ENCODE measurements at regions not wholly inside any gene's neighbourhood (a gene's known extent, or its start where the extent isn't known, plus 50 kb on each side); places are given as distances from the start of the nearest gene placed in this dataset.

DNA sequence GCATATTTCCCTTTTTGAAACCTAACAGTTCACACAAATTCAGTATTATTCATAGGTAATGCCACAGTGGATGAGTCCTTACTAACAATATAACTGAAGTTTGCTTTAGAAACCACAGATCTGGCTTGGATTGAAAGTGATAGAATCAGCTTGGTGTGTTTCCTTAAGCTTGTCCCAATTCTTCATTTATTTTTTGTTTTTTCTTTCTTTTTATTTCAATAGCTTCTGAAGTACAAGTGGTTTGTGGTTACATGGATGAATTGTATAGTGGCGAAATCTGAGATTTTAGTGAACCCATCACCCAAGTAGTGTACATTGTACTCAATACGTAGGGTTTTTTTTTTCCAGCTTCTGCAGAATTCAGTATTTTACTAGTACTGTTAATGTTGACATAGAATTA lies 518.2 kb upstream of the SEMA3D start:
- no peak overlapping the region for H3K4me3 ChIP-seq (ENCODE audit: low read depth, low read length)
- no peak for TF ChIP-seq CTCF (IDR thresholded peaks at IDR 0.05; ENCODE audit: insufficient read depth, low read length, severe bottlenecking)
- no peak for DNase-seq (ENCODE audit: low read depth)
- H3K36me3 ChIP-seq (ENCODE audit: control insufficient read depth, insufficient read depth, low read length): no peaks in the 10 kb centered on the region
- no peak for FAIRE-seq
- no peaks in the 10 kb centered on the region for H3K27me3 ChIP-seq (ENCODE audit: control insufficient read depth, insufficient read depth, low read length)

- no peak for TF ChIP-seq CTCF (IDR thresholded peaks at IDR 0.05; ENCODE audit: insufficient read depth, low read length, severe bottlenecking)
- no peak for FAIRE-seq
These were observed 516.6 kb upstream of the SEMA3D start for GRCh38 chr7:85703251-85704010.

DNA sequence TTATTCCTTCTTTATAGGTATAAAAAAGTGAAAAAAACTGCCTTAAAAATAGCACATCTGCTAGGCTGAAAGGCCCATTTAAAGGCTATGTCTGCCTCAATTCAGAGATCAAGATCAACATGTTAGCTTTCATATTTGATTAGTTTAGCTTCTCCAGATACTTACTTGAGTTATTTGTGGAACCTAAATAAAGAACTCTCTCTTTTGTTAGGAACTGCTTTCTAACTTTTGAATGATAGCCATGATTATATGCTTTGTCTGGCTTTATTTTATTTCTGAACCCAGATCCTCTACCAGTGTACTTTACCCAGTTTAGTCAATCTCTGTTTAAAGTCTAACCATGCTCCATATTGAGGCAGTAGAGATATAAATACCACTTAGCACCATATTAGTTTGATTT lies 515.5 kb upstream of the SEMA3D start:
- H3K4me3 ChIP-seq (ENCODE audit: low read depth, low read length): no peak overlapping the region
- FAIRE-seq: no peak
- TF ChIP-seq CTCF (IDR thresholded peaks at IDR 0.05; ENCODE audit: insufficient read depth, low read length, severe bottlenecking): no peak

More at GRCh38 chr7:85703251-85704010, 516.6 kb upstream of the SEMA3D start:
- no peak for DNase-seq (ENCODE audit: low read depth)
- Histone ChIP-seq H3K36me3 (ENCODE audit: control insufficient read depth, insufficient read depth, low read length) (no peaks in the 10 kb centered on the region), H3K27me3 (ENCODE audit: control insufficient read depth, insufficient read depth, low read length) (no peaks in the 10 kb centered on the region), H3K4me3 (ENCODE audit: low read depth, low read length) (no peak overlapping the region)

DNA sequence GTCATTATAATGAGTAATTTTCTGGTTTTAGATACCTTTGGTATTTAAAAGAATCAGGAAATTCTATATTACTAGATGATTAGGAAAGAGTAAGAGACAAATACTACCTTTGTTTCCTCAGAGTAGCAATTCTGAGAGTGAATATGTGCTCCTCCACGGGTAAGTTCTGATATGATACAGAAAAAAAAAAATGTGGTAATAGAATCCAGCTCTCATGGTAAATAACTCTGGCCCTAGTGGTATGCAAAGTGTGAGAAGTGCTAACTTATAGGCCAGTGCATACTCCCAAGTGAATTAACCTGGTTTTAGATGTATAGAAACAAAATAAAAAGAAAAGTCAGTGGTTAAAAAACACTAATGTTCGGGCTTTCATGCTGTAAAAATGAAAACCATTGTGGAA lies 512.6 kb upstream of the SEMA3D start:
- H3K27me3 ChIP-seq (ENCODE audit: control insufficient read depth, insufficient read depth, low read length): no peaks in the 10 kb centered on the region
- H3K4me3 ChIP-seq (ENCODE audit: low read depth, low read length): no peak overlapping the region
- no peak for DNase-seq (ENCODE audit: low read depth)
- H3K36me3 ChIP-seq (ENCODE audit: control insufficient read depth, insufficient read depth, low read length): no peaks in the 10 kb centered on the region
- no peak for TF ChIP-seq CTCF (IDR thresholded peaks at IDR 0.05; ENCODE audit: insufficient read depth, low read length, severe bottlenecking)
- FAIRE-seq: no peak

More for the DNA sequence above, 515.5 kb upstream of the SEMA3D start:
- no peak for DNase-seq (ENCODE audit: low read depth)
- H3K36me3 ChIP-seq (ENCODE audit: control insufficient read depth, insufficient read depth, low read length): no peaks in the 10 kb centered on the region
- no peaks in the 10 kb centered on the region for H3K27me3 ChIP-seq (ENCODE audit: control insufficient read depth, insufficient read depth, low read length)

- H3K36me3 ChIP-seq (ENCODE audit: control insufficient read depth, insufficient read depth, low read length): no peaks in the 10 kb centered on the region
- no peak overlapping the region for H3K4me3 ChIP-seq (ENCODE audit: low read depth, low read length)
- no peak for TF ChIP-seq CTCF (IDR thresholded peaks at IDR 0.05; ENCODE audit: insufficient read depth, low read length, severe bottlenecking)
- no peaks in the 10 kb centered on the region for H3K27me3 ChIP-seq (ENCODE audit: control insufficient read depth, insufficient read depth, low read length)
- peak; percentile 60 for FAIRE-seq
- DNase-seq (ENCODE audit: low read depth): peak; percentile 97
These were observed 508.7 kb upstream of the SEMA3D start for GRCh38 chr7:85695533-85695932.

- no peak for FAIRE-seq
- H3K4me3 ChIP-seq (ENCODE audit: low read depth, low read length): no peak overlapping the region
These were observed 508.2 kb upstream of the SEMA3D start for GRCh38 chr7:85695041-85695440.

More at GRCh38 chr7:85695041-85695440, 508.2 kb upstream of the SEMA3D start:
- Histone ChIP-seq H3K27me3 (ENCODE audit: control insufficient read depth, insufficient read depth, low read length) (no peaks in the 10 kb centered on the region), H3K36me3 (ENCODE audit: control insufficient read depth, insufficient read depth, low read length) (no peaks in the 10 kb centered on the region)
- no peak for DNase-seq (ENCODE audit: low read depth)
- no peak for TF ChIP-seq CTCF (IDR thresholded peaks at IDR 0.05; ENCODE audit: insufficient read depth, low read length, severe bottlenecking)
